HCT116 (cell line): ENCODE measurements at regions not wholly inside any gene's neighbourhood (a gene's known extent, or its start where the extent isn't known, plus 50 kb on each side); places are given as distances from the start of the nearest gene placed in this dataset.

Experiments used
- ATAC-seq: fragments of 200-7000 bp; cut with Tn5 transposase; 2 replicates; pipeline ENCODE4 v1.9.1; 2020; ENCODE audit warnings: mild to moderate bottlenecking, moderate library complexity
- BruUV-seq: library from RNA; stranded (reverse); fragments of 400-500 nt; replicated peaks from 2 replicates; lab custom pipeline; 2021; lab: Mats Ljungman, UMichigan
- CTCF ChIA-PET: fragments of 300-600 bp; sonication (Branson Sonifier 250); formaldehyde crosslinking; loops from one replicate; lab custom pipeline; 2021; ENCODE audit warnings: antibody characterized with exemption; lab: Charles Lee
- POLR2A ChIA-PET: fragments of 300-600, 350-600 bp; sonication (Branson Sonifier 250); formaldehyde crosslinking; loops from one replicate; lab custom pipeline; 2021; ENCODE audit warnings: antibody characterized with exemption; lab: Charles Lee
- RAD21 ChIA-PET, 2 experiments: fragments of 300-600 bp; sonication (Branson Sonifier 250); formaldehyde crosslinking; loops; one replicate each; lab custom pipeline; 2023; ENCODE audit warnings: low total read pairs in 2 of 2; ENCODE audit not compliant: uncharacterized antibody in 2 of 2, unreplicated experiment in 2 of 2, low non-redundant PET in 1 of 2; lab: Charles Lee
- DNase-seq: peaks from one replicate; pipeline ENCODE4 v3.0.0-alpha.2; 2010; ENCODE audit warnings: low read depth, low spot score
- H2AFZ ChIP-seq: fragments of 200-600 bp; shearing (Covaris generic), sonication (generic); 2 replicates; pipeline ENCODE4 v1.6.1; 2017; ENCODE audit warnings: low read depth, mixed run types, mixed read lengths, antibody characterized with exemption, low read length; ENCODE audit not compliant: poor library complexity, severe bottlenecking
- H3K27ac ChIP-seq: 2 replicates; pipeline ENCODE4 v1.5.1; 2012; ENCODE audit warnings: low read depth, low read length
- H3K27me3 ChIP-seq: fragments of 200-600 bp; sonication (generic); 2 replicates; pipeline ENCODE4 v1.6.1; 2016; ENCODE audit warnings: mixed run types, low read length, mixed read lengths; ENCODE audit not compliant: insufficient read depth
- H3K36me3 ChIP-seq, 2 experiments: fragments of 200-500 bp in 1 of 2; fragments of 200-600 bp in 1 of 2; sonication (Bioruptor generic) in 1 of 2; sonication (generic) in 1 of 2; 2 replicates each; pipeline versions ENCODE4 v1.5.1 to v1.6.1; 2014 to 2016; ENCODE audit warnings: low read length in 2 of 2, inconsistent platforms in 1 of 2, mixed read lengths in 1 of 2, mixed run types in 1 of 2; ENCODE audit not compliant: insufficient read depth in 2 of 2, control insufficient read depth in 1 of 2
- H3K4me1 ChIP-seq, 2 experiments: fragments of 200-600 bp in 1 of 2; sonication (generic) in 1 of 2; 2 replicates each; pipeline versions ENCODE4 v1.5.1 to v1.6.1; 2012 to 2017; ENCODE audit warnings: low read length in 2 of 2, inconsistent platforms in 1 of 2, mild to moderate bottlenecking in 1 of 2, mixed read lengths in 1 of 2, mixed run types in 1 of 2, moderate library complexity in 1 of 2; ENCODE audit not compliant: insufficient read depth in 2 of 2, control insufficient read depth in 1 of 2
- H3K4me2 ChIP-seq: fragments of 200-600 bp; sonication (generic); 2 replicates; pipeline ENCODE4 v1.6.1; 2017; ENCODE audit warnings: mixed run types, low read length, mixed read lengths
- H3K4me3 ChIP-seq, 2 experiments: fragments of 200-600 bp in 1 of 2; sonication (generic) in 1 of 2; replicated peaks in 1 of 2; 2 replicates each; pipeline ENCODE4 v1.5.1; 2011 to 2016; ENCODE audit warnings: low read length in 2 of 2, control low read depth in 1 of 2, low read depth in 1 of 2, mild to moderate bottlenecking in 1 of 2, mixed read lengths in 1 of 2, mixed run types in 1 of 2
- H3K79me2 ChIP-seq: fragments of 200-600 bp; sonication (generic); 2 replicates; pipeline ENCODE4 v1.6.1; 2017; ENCODE audit warnings: mild to moderate bottlenecking, mixed run types, low read length, moderate library complexity, mixed read lengths; ENCODE audit not compliant: insufficient read depth
- H3K9ac ChIP-seq: fragments of 200-600 bp; sonication (generic); 2 replicates; pipeline ENCODE4 v1.6.1; 2016; ENCODE audit warnings: low read length, mixed read lengths
- H3K9me2 ChIP-seq: fragments of 200-600 bp; sonication (generic), shearing (Covaris generic); 2 replicates; pipeline ENCODE4 v1.6.1; 2017; ENCODE audit warnings: mixed run types, mild to moderate bottlenecking, moderate library complexity; ENCODE audit not compliant: insufficient read depth
- H3K9me3 ChIP-seq, 2 experiments: fragments of 200-500 bp in 1 of 2; fragments of 200-600 bp in 1 of 2; sonication (Bioruptor generic) in 1 of 2; sonication (generic) in 1 of 2; 2 replicates each; pipeline ENCODE4 v1.6.1; 2014 to 2017; ENCODE audit warnings: low read length in 2 of 2, mixed read lengths in 2 of 2, inconsistent platforms in 1 of 2, low read depth in 1 of 2, mild to moderate bottlenecking in 1 of 2, mixed run types in 1 of 2, moderate library complexity in 1 of 2; ENCODE audit not compliant: control insufficient read depth in 1 of 2, insufficient read depth in 1 of 2
- H4K20me1 ChIP-seq: fragments of 200-600 bp; sonication (generic), shearing (Covaris generic); 2 replicates; pipeline ENCODE4 v1.6.1; 2017; ENCODE audit warnings: mixed run types, mild to moderate bottlenecking, moderate library complexity; ENCODE audit not compliant: insufficient read depth
- EZH2 ChIP-seq: fragments of 200-600 bp; sonication (generic); IDR thresholded peaks from 2 replicates; pipeline ENCODE4 v1.6.1; 2017; ENCODE audit warnings: antibody characterized with exemption, mixed run types
- EZH2phosphoT487 ChIP-seq: fragments of 200-600 bp; IDR thresholded peaks from 2 replicates; pipeline ENCODE4 v1.6.1; 2018; ENCODE audit warnings: antibody characterized with exemption, borderline replicate concordance
- FOSL1 ChIP-seq: IDR thresholded peaks from 2 replicates; pipeline ENCODE4 v1.6.1; 2012; ENCODE audit warnings: low read depth
- JUND ChIP-seq: IDR thresholded peaks from 2 replicates; pipeline ENCODE4 v1.6.1; 2012
- SP1 ChIP-seq: IDR thresholded peaks from 2 replicates; pipeline ENCODE4 v1.6.1; 2012; ENCODE audit warnings: low read depth
- ZFX ChIP-seq: fragments of 450-650 bp; IDR thresholded peaks from 2 replicates; pipeline ENCODE4 v1.6.1; 2017
- intact Hi-C: fragments of 100-400 bp; cut with micrococcal nuclease; formaldehyde crosslinking; loops from 2 replicates; pipeline ENCODE4 v1.10.0; 2022

DNA sequence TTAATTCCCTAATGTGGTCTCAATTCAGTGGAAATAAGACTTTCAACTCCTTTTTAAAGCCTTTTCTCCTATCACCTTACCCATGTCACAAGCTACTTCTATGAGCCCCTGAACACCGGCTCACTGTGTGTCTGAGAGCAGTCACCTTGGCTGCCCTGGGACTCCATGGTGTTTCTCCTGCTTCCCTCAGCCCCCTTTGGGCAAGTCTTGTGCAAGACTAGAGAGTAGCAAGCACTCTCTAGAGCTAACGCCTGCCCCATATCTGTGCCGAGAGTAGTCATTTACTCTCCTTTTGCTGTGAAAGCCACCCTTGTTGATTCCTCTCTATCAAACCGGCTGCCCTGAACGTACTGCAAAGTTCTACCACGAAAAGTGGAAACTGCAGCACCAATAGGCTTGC is 77.9 kb upstream of the DAB2 start:
- Histone ChIP-seq H4K20me1 (no peaks in the 10 kb centered on the region), H3K27ac (no peak overlapping the region), H3K4me2 (no peak overlapping the region), H3K27me3 (no peaks in the 10 kb centered on the region), H3K36me3 (no peaks in the 10 kb centered on the region), H3K9me3 (no peaks in the 10 kb centered on the region), H2AFZ (no peak overlapping the region), H3K9me2 (no peaks in the 10 kb centered on the region), H3K9ac (no peak overlapping the region), H3K4me1 (no peaks in the 10 kb centered on the region), H3K79me2 (no peaks in the 10 kb centered on the region), H3K4me3 (no peak overlapping the region)
- BruUV-seq, result no TSS peak
- no peak for DNase-seq
- CTCF ChIA-PET, result no interaction called here
- RAD21 ChIA-PET, result no interaction called here
- intact Hi-C loops, result no loop called here
- TF ChIP-seq EZH2 (no peak), JUND (no peak), FOSL1 (no peak)
- no peak for ATAC-seq
- POLR2A ChIA-PET, result no interaction called here

DNA sequence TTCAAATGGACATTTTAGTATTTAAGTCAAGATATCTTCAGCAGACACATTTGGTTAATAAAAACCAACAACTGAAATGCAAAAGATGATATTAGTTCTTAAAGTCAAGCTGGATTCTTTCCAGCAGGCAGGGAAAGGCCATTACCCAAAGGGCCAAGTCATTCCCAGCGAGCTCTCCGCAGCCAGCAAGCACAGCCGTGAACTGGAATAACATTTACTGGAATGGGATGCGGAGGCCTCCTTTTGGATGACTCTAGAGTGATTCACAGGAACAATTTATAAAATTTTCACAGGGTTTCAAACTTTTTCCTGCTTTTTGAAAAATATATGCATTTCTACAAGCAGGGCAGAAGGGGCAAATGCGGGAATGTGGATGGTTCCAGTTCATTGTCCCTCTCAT is 76.6 kb upstream of the DAB2 start:
- Histone ChIP-seq H3K4me2 (no peak overlapping the region), H3K4me1 (no peaks in the 10 kb centered on the region), H4K20me1 (no peaks in the 10 kb centered on the region), H3K79me2 (no peaks in the 10 kb centered on the region), H3K27me3 (no peaks in the 10 kb centered on the region), H3K27ac (no peak overlapping the region), H3K9ac (no peak overlapping the region), H3K9me3 (no peaks in the 10 kb centered on the region), H3K36me3 (no peaks in the 10 kb centered on the region), H2AFZ (no peak overlapping the region), H3K9me2 (no peaks in the 10 kb centered on the region), H3K4me3 (no peak overlapping the region)
- RAD21 ChIA-PET, result no interaction called here
- BruUV-seq, result no TSS peak
- POLR2A ChIA-PET, result no interaction called here
- ATAC-seq, result no peak
- intact Hi-C loops, result no loop called here
- CTCF ChIA-PET, result no interaction called here
- TF ChIP-seq EZH2phosphoT487, result no peak
- no peak for TF ChIP-seq SP1
- no peak for TF ChIP-seq ZFX
- no peak for TF ChIP-seq FOSL1
- no peak for DNase-seq
